Glutamatergic neuron (in vitro differentiated cells): ENCODE measurements at regions not wholly inside any gene's neighbourhood (a gene's known extent, or its start where the extent isn't known, plus 50 kb on each side); places are given as distances from the start of the nearest gene placed in this dataset.

Experiments
- DNase-seq: peaks from one replicate; pipeline ENCODE4 v3.0.0; 2022
- H3K27ac Mint-ChIP-seq: one replicate; pipeline ENCODE4 v1.8.0; 2020; ENCODE audit warnings: mild to moderate bottlenecking, mixed read lengths, inconsistent platforms; ENCODE audit not compliant: unreplicated experiment
- H3K27me3 Mint-ChIP-seq: one replicate; pipeline ENCODE4 v1.8.0; 2020; ENCODE audit warnings: mild to moderate bottlenecking, moderate library complexity, mixed read lengths, inconsistent platforms; ENCODE audit not compliant: unreplicated experiment
- H3K36me3 Mint-ChIP-seq: one replicate; pipeline ENCODE4 v1.8.0; 2020; ENCODE audit warnings: mild to moderate bottlenecking, mixed read lengths, inconsistent platforms; ENCODE audit not compliant: unreplicated experiment
- H3K4me1 Mint-ChIP-seq: one replicate; pipeline ENCODE4 v1.8.0; 2020; ENCODE audit warnings: mild to moderate bottlenecking, low read depth, mixed read lengths, inconsistent platforms; ENCODE audit not compliant: unreplicated experiment
- H3K4me3 Mint-ChIP-seq: one replicate; pipeline ENCODE4 v1.8.0; 2020; ENCODE audit warnings: mild to moderate bottlenecking, mixed read lengths, inconsistent platforms; ENCODE audit not compliant: unreplicated experiment
- H3K9me3 Mint-ChIP-seq: one replicate; pipeline ENCODE4 v1.8.0; 2020; ENCODE audit warnings: mild to moderate bottlenecking, moderate library complexity, mixed read lengths, inconsistent platforms; ENCODE audit not compliant: unreplicated experiment
- CTCF ChIP-seq: fragments of 200-600 bp; sonication (generic); IDR thresholded peaks from one replicate; pipeline ENCODE4 v1.5.0; 2021; ENCODE audit not compliant: partially characterized antibody, unreplicated experiment

GRCh38 chr14:101037021-101037817 is 133.7 kb upstream of the RTL1 start:
- H3K4me3 Mint-ChIP-seq, result no peak overlapping the region
- no peak for TF ChIP-seq CTCF
- H3K4me1 Mint-ChIP-seq, result no peaks in the 10 kb centered on the region
- no peak overlapping the region for H3K27ac Mint-ChIP-seq
- no peak for DNase-seq
- peaks cover 17% of the 10 kb centered on the region for H3K36me3 Mint-ChIP-seq
- peaks cover 3% of the 10 kb centered on the region for H3K9me3 Mint-ChIP-seq
- H3K27me3 Mint-ChIP-seq, result peaks cover 2% of the 10 kb centered on the region

GRCh38 chr14:101039031-101039754 is 135.7 kb upstream of the RTL1 start:
- peaks cover 12% of the 10 kb centered on the region for H3K36me3 Mint-ChIP-seq
- peaks cover 6% of the 10 kb centered on the region for H3K9me3 Mint-ChIP-seq
- peaks cover 2% of the 10 kb centered on the region for H3K27me3 Mint-ChIP-seq
- H3K4me3 Mint-ChIP-seq, result no peak overlapping the region
- no peak for DNase-seq
- H3K4me1 Mint-ChIP-seq, result no peaks in the 10 kb centered on the region
- TF ChIP-seq CTCF, result no peak
- no peak overlapping the region for H3K27ac Mint-ChIP-seq

GRCh38 chr14:101039755-101040138 is 136.2 kb upstream of the RTL1 start:
- no peak overlapping the region for H3K27ac Mint-ChIP-seq
- peaks cover 2% of the 10 kb centered on the region for H3K27me3 Mint-ChIP-seq
- H3K36me3 Mint-ChIP-seq, result peaks cover 12% of the 10 kb centered on the region
- H3K4me3 Mint-ChIP-seq, result no peak overlapping the region
- no peak for DNase-seq
- peaks cover 6% of the 10 kb centered on the region for H3K9me3 Mint-ChIP-seq
- H3K4me1 Mint-ChIP-seq, result no peaks in the 10 kb centered on the region
- TF ChIP-seq CTCF, result no peak

GRCh38 chr14:101040538-101041442 is 137.3 kb upstream of the RTL1 start:
- H3K27ac Mint-ChIP-seq, result no peak overlapping the region
- no peak overlapping the region for H3K4me3 Mint-ChIP-seq
- peaks cover 6% of the 10 kb centered on the region for H3K9me3 Mint-ChIP-seq
- DNase-seq, result no peak
- TF ChIP-seq CTCF, result no peak
- H3K4me1 Mint-ChIP-seq, result no peaks in the 10 kb centered on the region
- H3K27me3 Mint-ChIP-seq, result peaks cover 2% of the 10 kb centered on the region
- peaks cover 12% of the 10 kb centered on the region for H3K36me3 Mint-ChIP-seq
